Prostate gland (tissue), 2 donors: ENCODE measurements at regions not wholly inside any gene's neighbourhood (a gene's known extent, or its start where the extent isn't known, plus 50 kb on each side); places are given as distances from the start of the nearest gene placed in this dataset.

Experiments used
- CTCF ChIP-seq, 4 experiments: fragments of 200-600 bp in 2 of 4; fragments of 450-650 bp in 2 of 4; sonication (generic) in 2 of 4; IDR thresholded peaks; 1 replicate in 3 of 4; 2 replicates in 1 of 4; pipeline ENCODE4 v1.5.1; 2016 to 2019; ENCODE audit warnings: antibody characterized with exemption in 4 of 4, mild to moderate bottlenecking in 2 of 4, moderate library complexity in 2 of 4
- POLR2A ChIP-seq: fragments of 450-650 bp; IDR thresholded peaks from one replicate; pipeline ENCODE4 v1.6.1; 2016; ENCODE audit warnings: antibody characterized with exemption, mild to moderate bottlenecking

GRCh38 chr6:18997375-18997826, 610.3 kb downstream of the RNF144B start:
- TF ChIP-seq CTCF (IDR thresholded peaks at IDR 0.05) (peak in 3 of 4 experiments; percentile 25 to 60 (median 56)), POLR2A (no peak)
